ENCODE measurements at regions not wholly inside any gene's neighbourhood (a gene's known extent, or its start where the extent isn't known, plus 50 kb on each side); places are given as distances from the start of the nearest gene placed in this dataset.

DNA sequence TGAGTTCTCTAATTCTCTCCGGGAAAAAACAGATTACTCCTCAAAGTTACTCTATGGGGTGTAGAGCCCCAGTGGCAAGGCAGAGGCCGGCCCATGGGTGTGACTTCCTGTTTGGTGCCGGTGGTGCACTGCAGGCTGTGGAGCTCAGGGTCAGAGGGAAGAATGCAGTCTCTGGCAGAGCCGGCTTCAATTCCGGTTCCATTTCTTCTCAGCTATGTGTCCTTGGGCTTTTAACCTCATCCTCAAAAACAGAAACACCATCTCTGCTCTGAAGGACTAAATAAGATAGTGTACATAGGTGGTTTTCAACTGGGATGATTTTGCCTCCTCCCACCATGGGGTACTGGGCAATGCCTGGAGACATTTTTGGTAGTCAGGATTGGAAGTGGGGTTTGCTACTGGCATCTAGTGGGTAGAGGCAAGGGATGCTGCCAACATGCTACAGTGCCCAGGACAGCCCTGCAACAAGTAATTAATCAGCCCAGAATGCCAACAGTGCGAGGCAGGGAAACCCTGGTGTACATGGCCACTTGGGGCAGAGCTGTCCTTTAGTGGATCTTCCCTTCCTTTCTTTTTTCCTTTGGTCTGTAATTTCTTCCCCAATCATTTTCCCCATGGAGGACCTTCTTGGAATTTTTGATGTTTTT is 81.2 kb downstream of the INSIG2 start:
- no peak for DNase-seq (ENCODE audit: extremely low spot score)
- Histone ChIP-seq H3K36me3 (ENCODE audit: insufficient read depth) (no peaks in the 10 kb centered on the region), H3K27ac (ENCODE audit: low read depth) (no peak overlapping the region), H3K4me1 (ENCODE audit: insufficient read depth) (no peaks in the 10 kb centered on the region), H3K4me3 (ENCODE audit: low read depth, low read length) (no peak overlapping the region)
- 23% methylated on average over 6 of the region's 6 CpGs for WGBS

- H3K4me1 ChIP-seq (ENCODE audit: insufficient read depth): no peaks in the 10 kb centered on the region
- H3K27ac ChIP-seq (ENCODE audit: low read depth): no peak overlapping the region
- WGBS: 51% methylated on average over 3 of the region's 3 CpGs
- DNase-seq (ENCODE audit: extremely low spot score): no peak
- H3K4me3 ChIP-seq (ENCODE audit: low read depth, low read length): no peak overlapping the region
- H3K36me3 ChIP-seq (ENCODE audit: insufficient read depth): no peaks in the 10 kb centered on the region
These were observed 80.3 kb downstream of the INSIG2 start for GRCh38 chr2:118168615-118169014.

GRCh38 chr2:118167026-118167425 is 78.8 kb downstream of the INSIG2 start:
- Histone ChIP-seq H3K27ac (ENCODE audit: low read depth) (no peak overlapping the region), H3K4me1 (ENCODE audit: insufficient read depth) (no peaks in the 10 kb centered on the region), H3K36me3 (ENCODE audit: insufficient read depth) (no peaks in the 10 kb centered on the region), H3K4me3 (ENCODE audit: low read depth, low read length) (no peak overlapping the region)
- 61% methylated on average over 2 of the region's 2 CpGs for WGBS
- DNase-seq (ENCODE audit: extremely low spot score): no peak

DNA sequence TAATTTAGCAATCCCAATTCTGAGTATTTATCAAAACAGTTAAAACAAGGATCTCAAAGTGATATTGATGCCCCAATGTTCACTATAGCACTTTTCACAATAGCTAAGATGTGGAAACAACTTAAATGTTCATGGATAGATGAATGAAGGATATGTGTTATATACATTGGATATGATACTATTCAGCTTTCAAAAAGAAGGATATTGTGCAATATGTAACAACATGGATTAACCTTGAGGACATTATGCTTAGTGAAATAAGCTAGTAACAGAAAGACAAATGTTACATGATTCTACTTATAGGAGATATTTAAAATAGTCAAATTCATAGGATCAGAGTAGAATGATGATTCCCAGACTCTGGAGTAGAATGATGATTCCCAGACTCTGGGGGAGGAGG is 78.0 kb downstream of the INSIG2 start:
- H3K4me1 ChIP-seq (ENCODE audit: insufficient read depth): no peaks in the 10 kb centered on the region
- no peak for DNase-seq (ENCODE audit: extremely low spot score)
- no peak overlapping the region for H3K4me3 ChIP-seq (ENCODE audit: low read depth, low read length)

GRCh38 chr2:118165595-118165994 is 77.3 kb downstream of the INSIG2 start:
- Histone ChIP-seq H3K36me3 (ENCODE audit: insufficient read depth) (no peaks in the 10 kb centered on the region), H3K27ac (ENCODE audit: low read depth) (no peak overlapping the region), H3K4me3 (ENCODE audit: low read depth, low read length) (no peak overlapping the region), H3K4me1 (ENCODE audit: insufficient read depth) (no peaks in the 10 kb centered on the region)
- WGBS: 64% methylated on average over 2 of the region's 2 CpGs
- no peak for DNase-seq (ENCODE audit: extremely low spot score)

More for the DNA sequence above, 78.0 kb downstream of the INSIG2 start:
- no peaks in the 10 kb centered on the region for H3K36me3 ChIP-seq (ENCODE audit: insufficient read depth)
- H3K27ac ChIP-seq (ENCODE audit: low read depth): no peak overlapping the region

Measured in urinary bladder (tissue), 3 donors.